ENCODE measurements at regions not wholly inside any gene's neighbourhood (a gene's known extent, or its start where the extent isn't known, plus 50 kb on each side); places are given as distances from the start of the nearest gene placed in this dataset.
A peak's percentile ranks its signal among the peaks of the same experiment; 100 is the strongest.
"Not testable (repeated sequence)": the region's sequence is repeated elsewhere in the genome, so short reads cannot be mapped to it uniquely, and the experiment has no call there.

DNA sequence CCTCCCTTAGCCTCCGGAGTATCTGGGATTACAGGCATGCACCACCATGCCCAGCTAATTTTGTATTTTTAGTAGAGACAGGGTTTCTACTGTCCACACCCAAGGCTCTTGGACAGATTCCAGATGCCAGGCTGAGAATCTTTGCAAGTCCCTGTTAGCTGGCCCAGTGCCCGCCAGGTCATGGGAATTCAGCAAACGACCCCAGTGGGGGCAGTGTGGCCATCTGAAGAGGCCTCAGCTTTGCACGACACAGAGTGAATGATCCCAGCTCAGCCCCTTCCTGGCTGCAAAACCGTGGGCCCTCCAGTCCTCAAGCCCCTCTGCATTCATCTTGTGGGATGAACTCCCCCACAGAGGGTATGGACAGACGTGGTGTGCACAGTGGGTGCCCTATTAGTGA, 179.5 kb upstream of the ID2 start:
- DNase-seq (ENCODE audit: low spot score): no peak
- intact Hi-C loops (cut with DNase I): no loop called here

DNA sequence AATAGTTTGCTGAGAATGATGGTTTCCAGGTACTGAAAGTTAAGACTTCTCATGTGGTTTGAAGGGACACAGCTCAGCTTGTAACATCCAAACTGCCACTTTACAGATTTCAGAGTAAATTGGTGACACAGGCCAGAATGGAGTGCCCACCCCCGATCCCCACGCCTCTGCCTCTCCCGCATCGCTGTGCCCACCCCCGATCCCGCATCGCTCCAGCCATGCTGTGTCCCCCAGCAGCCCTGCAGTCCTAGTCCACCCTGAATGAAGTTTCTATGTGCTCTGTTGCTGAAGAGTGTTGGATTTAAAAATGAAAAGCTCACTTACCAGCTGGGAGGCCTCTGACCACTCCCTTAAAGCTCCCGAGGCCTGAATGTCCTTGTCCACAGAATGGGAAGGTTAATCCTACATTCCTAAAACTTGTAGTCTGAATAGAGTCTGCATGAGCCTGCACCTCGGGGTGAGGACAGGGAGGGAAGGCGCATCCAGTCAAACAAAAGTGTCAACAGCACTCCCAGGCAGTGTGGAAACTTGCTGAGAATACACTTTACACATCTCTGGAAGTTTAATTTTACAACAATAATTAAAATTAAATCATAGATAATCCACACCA, 176.4 kb upstream of the ID2 start:
- DNase-seq (ENCODE audit: low spot score) (no peak), ATAC-seq (no peak)
- intact Hi-C loops (cut with DNase I): no loop called here

More for the DNA sequence above, 179.5 kb upstream of the ID2 start:
- ATAC-seq: no peak

DNA sequence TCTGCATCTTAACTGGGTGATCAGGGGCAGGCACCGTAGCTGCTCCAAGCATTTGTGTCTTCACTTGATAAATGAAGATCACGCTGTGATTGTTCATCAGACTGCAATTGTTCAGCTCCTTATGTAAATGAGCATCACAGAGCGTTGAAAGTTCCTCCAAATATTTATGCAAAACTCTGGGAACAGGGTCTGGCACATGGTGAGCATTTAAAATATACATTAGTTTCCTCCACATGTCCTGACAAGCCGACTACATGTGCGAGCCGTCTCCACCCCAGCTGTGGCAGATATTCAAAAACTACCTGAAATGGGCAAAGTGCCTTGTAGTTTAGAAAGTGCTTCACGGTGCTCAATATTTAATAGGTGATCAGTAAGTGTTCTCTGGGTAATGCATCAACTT, 175.1 kb upstream of the ID2 start:
- intact Hi-C loops (cut with DNase I): no loop called here
- no peak for DNase-seq (ENCODE audit: low spot score)

DNA sequence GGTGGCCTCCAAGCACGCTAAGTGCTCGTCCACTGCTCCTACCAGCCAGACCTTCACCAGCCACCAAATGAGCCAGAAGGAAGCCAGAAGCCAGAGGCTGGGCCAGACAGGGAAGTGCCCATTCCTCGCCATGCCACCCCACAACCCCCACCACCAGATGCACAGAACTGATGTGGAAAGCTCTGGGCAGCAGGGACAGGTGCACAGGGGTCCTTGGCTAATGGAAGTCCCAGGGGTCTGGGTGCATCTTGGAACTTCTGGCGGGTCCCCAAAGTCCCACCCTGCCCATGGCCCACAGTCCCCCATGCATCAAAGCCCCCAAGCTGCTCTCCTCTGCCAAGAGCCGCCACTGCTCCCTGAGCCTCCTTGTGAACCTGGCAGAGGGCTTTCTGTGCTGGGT, 173.1 kb upstream of the ID2 start:
- ATAC-seq: no peak
- peak; percentile 39 for DNase-seq (ENCODE audit: low spot score)
- intact Hi-C loops (cut with DNase I): no loop called here

More for the DNA sequence above, 175.1 kb upstream of the ID2 start:
- ATAC-seq: no peak

DNA sequence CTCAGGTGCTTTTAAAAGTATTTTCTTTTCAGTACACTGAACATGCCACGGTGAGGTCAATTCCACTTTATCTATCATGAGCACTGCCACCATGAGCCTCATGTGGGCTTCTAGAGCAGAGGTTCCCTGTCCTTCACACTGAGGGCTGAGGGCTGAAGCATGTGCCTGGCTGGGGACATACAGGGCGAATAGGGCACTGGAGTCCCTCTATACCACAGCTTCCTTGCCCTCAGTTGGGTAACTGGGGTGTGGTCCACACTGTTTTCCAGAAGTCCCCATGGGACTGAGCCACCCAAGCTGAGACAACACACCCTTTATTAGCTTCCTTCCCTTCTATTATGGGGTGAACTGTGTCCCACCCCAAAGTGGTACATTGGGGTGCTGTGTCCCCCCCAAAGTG, 172.2 kb upstream of the ID2 start:
- ATAC-seq (no peak), DNase-seq (ENCODE audit: low spot score) (no peak)
- intact Hi-C loops (cut with DNase I): no loop called here

DNA sequence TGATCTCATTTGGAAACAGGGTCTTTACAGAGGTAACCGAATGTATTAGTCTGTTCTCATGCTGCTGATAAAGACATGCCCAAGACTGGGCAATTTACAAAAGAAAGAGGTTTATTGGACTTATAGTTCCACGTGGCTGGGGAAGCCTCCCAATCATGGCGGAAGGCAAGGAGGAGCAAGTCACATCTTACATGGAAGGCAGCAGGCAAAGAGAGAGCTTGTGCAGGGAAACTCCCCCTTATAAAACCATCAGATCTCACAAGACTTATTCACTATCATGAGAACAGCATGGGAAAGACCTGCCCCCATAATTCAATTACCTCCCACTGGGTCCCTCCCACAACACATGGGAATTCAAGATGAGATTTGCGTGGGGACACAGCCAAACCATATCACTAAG, 171.8 kb upstream of the ID2 start:
- DNase-seq (ENCODE audit: low spot score); ATAC-seq; intact Hi-C loops (cut with DNase I): not testable (repeated sequence)

DNA sequence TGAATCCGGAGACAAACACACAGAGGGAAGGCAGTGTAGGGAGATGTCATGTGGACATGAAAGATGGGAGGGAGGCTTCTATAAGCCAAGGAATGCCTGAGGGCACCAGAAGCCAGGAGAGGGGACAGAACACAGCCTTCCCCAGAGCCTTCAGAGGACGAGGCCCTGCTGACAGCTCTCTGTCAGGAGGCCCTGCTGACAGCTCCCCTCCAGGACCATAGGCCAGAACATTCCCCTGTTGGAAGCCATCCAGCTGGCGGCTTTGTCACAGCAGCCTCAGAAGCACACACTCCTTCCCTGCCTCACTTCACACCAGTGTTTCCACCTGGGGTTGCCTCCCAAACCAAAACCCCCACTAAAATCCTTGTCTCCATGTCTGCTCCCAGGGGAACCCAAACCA, 171.3 kb upstream of the ID2 start:
- intact Hi-C loops (cut with DNase I): no loop called here
- ATAC-seq (no peak), DNase-seq (ENCODE audit: low spot score) (no peak)

DNA sequence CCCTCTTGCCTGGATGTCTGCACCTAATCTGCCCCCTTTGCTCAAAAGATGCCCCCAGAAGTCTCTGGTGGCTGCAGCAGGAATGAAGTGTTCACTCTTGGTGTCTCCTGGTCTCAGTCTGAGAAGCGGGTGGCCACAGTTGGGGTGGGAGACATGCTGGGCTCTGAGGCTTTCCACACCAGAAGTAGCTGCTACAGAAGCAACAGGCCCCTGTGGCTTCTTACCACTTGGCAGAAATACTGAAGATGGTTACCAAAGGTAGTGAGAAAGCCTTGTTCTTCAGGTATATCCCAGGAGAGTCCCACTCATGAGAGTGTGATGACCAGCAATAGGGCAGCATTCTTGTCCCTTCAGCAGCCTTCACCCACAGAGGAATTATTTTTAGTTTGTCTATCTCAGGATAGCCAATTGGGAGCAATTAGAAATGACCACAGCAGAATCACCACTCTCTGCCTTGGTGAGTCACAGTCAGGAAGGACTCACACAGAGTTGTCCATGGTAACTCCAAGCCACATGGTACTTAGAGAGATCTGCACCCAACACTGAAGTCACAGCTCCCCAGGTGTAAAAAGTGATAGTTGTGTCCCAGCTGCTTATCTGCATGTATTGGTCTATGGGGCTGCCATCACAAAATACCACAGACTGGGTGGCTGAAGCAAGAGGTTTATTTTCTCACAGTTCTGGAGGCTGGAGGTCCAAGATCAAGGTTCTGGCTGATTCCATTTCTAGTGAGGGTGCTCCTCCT, 169.8 kb upstream of the ID2 start:
- intact Hi-C loops (cut with DNase I): no loop called here
- DNase-seq (ENCODE audit: low spot score) (no peak), ATAC-seq (no peak)

DNA sequence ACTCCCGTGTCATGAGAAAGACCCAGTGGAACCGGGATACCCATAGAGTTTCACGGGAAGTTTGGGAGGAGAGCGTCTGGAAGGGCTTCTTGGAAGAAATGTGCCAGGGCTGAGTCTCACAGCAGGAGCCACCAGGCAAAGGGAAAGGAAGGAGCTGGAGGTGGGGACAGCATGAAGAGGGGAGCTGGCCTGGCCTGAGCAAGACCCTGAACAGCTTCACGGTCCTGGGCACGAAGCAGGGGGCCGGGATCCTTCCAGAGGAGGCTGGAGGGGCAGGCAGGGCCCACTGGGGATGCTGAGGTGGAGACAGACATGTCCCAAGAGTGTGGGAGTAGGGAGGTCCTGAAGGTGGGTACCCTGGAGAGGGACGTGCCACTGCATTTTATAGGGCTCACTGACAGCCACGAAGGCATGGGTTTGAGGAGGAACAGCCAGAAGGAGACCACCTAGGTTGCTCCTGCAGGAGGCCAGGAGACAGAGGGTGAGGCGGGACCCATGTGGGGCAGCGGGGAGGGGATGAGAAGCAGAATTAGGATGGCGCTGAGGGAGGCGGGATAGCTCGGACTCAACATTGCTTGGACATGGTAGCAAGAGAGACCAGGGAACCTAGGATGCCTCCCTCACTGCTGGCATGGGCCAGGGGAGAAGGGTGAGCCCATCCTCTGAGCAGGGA, 168.1 kb upstream of the ID2 start:
- no peak for DNase-seq (ENCODE audit: low spot score)
- no peak for ATAC-seq
- intact Hi-C loops (cut with DNase I): no loop called here

DNA sequence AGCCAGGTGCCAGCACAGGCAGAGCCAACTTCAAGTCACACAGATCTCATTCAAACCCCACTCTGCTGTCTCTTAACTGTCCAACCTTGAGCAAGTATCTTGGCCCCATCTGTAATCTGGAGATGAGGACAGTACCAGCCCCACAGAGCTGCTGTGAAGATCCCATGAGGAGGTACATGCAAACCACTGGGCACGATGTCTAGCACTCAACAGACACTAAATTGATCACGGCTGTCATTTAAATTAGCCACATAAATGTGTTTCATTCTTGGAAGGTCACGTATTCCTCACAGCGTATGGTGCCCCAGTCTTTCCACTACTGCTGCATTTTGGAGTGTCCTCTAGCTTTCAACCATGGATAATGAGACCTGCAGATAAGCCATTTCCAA, 167.6 kb upstream of the ID2 start:
- ATAC-seq (no peak), DNase-seq (ENCODE audit: low spot score) (no peak)
- intact Hi-C loops (cut with DNase I): no loop called here

DNA sequence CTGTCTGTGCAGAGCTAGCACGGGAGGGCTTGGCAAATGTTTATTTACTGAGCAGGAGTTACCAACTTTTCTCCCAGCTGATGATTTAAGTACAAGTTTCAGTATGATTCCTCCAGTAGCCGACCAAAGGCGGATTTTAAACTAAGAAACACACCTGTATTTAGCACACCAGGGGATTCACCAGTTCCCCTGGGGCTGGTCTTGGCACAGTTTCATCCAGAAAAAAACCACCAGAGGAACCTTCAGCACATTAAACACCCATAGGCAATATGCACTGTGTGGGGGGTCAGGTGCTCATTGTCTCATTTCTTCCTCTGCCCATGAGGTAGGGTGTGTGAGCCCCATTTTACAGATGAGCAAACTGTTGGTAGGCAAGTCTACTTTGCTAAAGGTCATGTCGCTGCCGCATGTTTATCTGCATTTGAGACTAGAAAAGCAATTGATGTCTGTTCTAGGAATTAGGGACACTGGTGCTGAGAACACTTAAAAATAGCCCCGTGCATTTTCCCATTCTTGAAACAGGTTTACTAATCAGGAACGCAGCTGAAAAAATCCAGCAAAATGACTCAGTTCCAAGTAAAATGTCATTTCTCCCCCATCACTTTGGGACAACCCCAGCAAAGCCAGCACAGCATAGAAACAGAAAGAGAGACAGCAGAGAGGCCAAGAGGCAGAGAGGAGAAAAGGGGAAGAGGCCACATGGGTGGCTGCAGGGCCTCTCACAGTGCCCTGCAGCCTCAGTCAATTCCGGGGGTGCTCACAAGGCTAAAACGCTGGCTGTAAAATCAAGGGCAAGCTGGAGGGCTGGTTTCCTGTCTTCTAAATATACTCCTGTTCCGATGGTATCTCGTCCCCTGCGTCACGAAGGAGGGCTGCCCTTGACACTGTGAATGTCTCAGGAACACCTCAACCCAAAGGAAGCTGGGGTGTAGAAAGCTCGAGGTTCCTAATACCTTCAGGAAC, 166.8 kb upstream of the ID2 start:
- peak; percentile 71 for ATAC-seq
- intact Hi-C loops (cut with DNase I): no loop called here
- no peak for DNase-seq (ENCODE audit: low spot score)

DNA sequence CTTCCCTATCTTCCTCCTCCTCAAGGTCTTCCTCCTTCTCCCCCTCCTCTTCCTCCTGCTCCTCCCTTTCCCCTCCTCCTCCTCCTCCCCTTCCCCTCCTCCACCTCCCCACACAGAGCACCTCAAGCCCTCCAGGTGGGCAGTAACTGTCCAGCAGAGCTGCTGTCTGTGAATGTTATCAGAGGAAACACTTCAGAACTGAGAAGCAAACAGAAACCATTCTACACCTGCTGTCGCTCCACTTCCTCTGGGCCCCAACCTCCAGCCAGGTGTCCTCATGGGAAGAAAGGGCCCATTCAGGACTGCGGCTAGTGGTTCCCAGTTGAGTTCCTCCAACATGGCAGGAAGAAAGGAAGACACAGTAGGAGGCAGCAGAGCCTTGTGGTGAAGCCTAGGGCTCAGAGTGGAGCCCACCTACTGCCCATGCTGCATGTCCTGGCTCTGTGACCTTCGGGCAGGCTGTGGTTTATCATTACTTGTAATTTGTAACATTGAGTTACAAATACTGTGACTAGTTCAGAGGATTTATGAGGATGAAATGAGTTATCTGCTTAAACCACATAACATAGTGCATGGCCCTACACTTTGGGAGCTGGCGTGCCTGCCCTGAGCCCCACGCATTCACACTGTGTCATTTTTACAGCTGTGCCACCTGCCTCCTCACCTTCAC, 165.9 kb upstream of the ID2 start:
- DNase-seq (ENCODE audit: low spot score) (no peak), ATAC-seq (no peak)
- intact Hi-C loops (cut with DNase I): no loop called here

DNA sequence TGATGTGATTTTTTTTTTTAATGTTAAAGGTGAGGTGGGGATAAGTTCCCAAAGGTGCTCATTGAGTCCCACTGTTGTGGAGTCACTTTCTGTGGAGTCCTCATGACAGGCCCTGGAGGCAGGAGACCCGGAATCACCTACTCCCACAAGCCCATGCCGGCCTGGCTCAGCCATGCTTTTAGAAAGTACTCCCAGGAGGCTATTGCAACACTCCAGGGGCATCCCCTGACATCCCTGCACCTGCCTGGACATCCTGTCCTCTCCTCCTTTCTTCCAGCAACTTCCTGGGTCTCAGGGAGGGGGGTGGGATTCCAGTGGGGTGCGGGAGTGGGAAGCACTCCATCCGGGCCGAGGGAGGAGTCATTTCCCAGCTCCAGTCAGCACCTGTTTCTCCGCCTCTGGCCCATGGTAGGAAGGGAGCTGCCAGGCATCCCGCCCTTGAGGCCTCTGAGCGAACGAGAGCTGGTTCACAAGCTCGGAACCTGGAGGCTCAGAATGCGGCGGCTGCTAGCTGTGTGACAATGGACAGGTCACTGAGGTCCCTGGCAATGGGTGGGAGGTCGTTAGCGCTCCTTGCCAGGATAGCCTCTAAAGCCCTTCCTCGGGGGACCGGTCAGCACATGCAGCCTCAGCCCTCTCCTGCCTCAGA, 163.9 kb upstream of the ID2 start:
- intact Hi-C loops (cut with DNase I): no loop called here
- no peak for DNase-seq (ENCODE audit: low spot score)
- no peak for ATAC-seq

DNA sequence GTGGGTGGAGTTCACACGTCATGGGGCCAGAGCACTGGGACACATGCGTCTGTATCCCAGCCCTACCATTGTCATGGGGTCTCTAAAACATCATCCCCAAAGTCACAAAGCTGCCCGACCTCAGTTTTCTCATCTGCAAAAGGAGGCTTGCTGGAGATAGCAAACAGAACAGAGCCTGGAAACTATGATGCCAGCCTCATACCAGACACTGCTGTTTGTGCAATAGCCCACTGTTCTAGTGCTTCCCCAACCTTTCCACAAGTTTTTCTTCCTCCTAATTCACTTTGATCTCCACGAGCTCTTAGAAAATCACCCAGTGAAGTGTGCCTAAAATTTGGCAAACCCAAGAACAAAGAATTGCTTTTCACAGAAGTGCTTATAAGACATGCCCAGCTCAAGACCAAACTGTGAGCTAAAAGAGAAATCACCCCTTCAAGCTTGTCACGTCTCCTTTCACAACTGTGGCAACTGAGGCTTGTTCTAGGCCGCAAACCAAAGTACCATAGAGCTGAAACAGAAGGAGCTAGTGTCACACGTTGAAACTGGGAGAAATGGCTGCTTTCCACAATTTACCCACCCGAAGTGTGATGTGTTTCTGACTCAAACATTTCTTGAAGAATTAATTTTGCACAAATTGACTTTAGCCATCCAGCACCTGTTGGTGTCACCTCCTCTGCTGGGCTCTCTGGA, 162.7 kb upstream of the ID2 start:
- ATAC-seq: no peak
- intact Hi-C loops (cut with DNase I): no loop called here

DNA sequence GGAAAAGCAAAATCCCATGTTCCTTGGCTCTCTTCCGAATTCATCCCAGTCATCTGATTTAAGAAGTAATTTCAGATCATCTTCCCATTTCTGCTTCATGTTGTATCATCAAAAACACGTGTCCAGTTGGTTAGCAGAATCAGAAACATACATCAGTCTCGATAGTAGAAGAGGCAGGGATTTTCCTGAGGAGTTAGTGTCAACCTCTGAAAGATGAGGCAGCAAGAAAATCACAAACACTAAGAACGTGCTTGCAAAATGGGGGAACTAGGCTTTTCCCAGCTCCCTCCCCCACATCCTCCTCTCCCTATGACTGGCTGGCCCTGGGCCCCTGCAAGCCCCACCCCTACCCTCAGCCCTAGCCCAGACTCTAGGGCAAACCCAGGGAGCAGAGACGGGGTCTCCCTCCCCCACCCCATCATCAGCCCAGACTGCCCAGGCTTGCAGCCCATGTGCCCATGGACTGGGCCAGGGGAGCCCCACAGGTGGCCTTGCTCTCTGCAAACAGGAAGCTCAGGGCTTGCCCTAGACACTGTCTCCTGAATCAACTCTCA, 161.0 kb upstream of the ID2 start:
- no peak for DNase-seq (ENCODE audit: low spot score)
- intact Hi-C loops (cut with DNase I): no loop called here
- ATAC-seq: no peak

More for the DNA sequence above, 162.7 kb upstream of the ID2 start:
- DNase-seq (ENCODE audit: low spot score): no peak

DNA sequence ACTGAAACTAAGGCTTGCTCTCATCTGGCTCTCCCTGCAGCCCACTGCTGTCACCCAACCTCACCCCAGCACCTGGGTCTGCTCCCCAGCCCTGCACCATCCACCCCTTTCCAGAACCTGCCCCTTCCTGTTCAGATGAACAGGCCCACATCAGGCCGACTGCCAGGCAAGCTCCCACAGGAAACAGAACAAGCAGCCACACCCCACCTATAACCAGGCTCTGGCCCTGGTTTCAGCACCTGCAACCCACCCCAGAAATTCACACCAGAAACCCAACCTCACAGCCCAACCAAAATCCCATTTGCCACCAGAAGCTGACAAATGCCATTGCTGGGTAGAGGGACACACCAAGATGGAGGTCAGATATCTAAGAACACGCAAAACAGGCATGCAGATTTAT, 159.2 kb upstream of the ID2 start:
- no peak for ATAC-seq
- DNase-seq (ENCODE audit: low spot score): no peak
- intact Hi-C loops (cut with DNase I): no loop called here

DNA sequence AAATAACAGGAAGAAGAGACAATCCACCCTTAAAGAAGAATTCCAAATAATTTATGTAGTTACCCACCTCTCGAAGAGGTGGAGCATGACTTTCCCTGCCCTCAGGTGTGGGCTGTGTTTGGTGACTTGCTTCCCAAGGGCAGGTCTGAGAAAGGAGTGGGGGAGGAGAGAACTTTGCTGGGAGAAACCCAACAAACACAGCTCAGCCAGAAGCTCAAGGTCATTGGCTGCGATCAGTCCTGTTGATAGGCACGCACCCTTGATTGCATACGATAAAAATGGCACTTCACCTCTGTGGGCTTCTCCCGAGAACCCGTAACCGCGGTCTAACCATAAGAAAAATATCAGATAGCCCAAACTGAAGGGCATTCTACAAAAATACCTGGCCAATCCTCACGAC, 157.5 kb upstream of the ID2 start:
- intact Hi-C loops (cut with DNase I): no loop called here
- ATAC-seq (no peak), DNase-seq (ENCODE audit: low spot score) (no peak)

DNA sequence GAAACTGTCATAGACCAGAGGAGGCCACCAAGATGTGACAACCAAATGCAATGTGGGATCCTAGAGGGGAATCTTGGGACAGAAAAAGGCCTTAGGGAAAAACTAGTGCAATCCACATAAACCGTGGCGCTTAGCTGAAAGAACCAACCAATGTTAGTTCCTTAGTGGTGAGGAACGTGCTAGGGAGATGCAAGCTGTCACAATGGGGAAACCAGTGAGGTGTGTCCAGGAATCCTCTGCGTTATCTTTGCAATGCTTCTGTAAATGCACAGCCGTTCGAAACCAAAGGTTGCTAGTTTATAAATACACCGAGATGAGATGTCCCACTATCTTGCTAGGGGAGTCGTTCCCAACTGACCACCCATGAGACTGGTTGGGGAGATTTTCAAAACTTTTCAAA, 157.0 kb upstream of the ID2 start:
- ATAC-seq (no peak), DNase-seq (ENCODE audit: low spot score) (no peak)
- intact Hi-C loops (cut with DNase I): no loop called here
